ENCODE measurements at regions not wholly inside any gene's neighbourhood (a gene's known extent, or its start where the extent isn't known, plus 50 kb on each side); places are given as distances from the start of the nearest gene placed in this dataset.

GRCh38 chr6:147874322-147874721 lies 365.8 kb downstream of the SAMD5 start:
- Histone ChIP-seq H3K27me3 (ENCODE audit: control insufficient read depth in 5 of 5, insufficient read depth in 4 of 5, low read length in 5 of 5) (no peaks in the 10 kb centered on the region), H3K9ac (ENCODE audit: low read length in 5 of 5) (no peak overlapping the region), H3K4me1 (ENCODE audit: control insufficient read depth in 5 of 5, insufficient read depth in 5 of 5, low read length in 5 of 5) (no peaks in the 10 kb centered on the region)

GRCh38 chr6:147879031-147879580 lies 370.6 kb downstream of the SAMD5 start:
- Histone ChIP-seq H3K36me3 (ENCODE audit: control insufficient read depth in 5 of 5, insufficient read depth in 5 of 5, low read length in 5 of 5) (no peaks in the 10 kb centered on the region), H3K9ac (ENCODE audit: low read length in 5 of 5) (no peak overlapping the region)

More at GRCh38 chr6:147874322-147874721, 365.8 kb downstream of the SAMD5 start:
- H3K9me3 ChIP-seq (ENCODE audit: control insufficient read depth in 5 of 5, low read length in 5 of 5), result no peaks in the 10 kb centered on the region
- H3K4me3 ChIP-seq (ENCODE audit: low read depth in 1 of 5, low read length in 5 of 5), result no peak overlapping the region
- H3K36me3 ChIP-seq (ENCODE audit: control insufficient read depth in 5 of 5, insufficient read depth in 5 of 5, low read length in 5 of 5), result no peaks in the 10 kb centered on the region
- no peak overlapping the region for H3K27ac ChIP-seq (ENCODE audit: low read depth, low read length)

GRCh38 chr6:147881432-147881831 lies 372.9 kb downstream of the SAMD5 start:
- H3K27ac ChIP-seq (ENCODE audit: low read depth, low read length), result no peak overlapping the region
- peaks cover 0 to 2% (median 0%) of the 10 kb centered on the region in 5 donors for H3K9me3 ChIP-seq (ENCODE audit: control insufficient read depth in 5 of 5, low read length in 5 of 5)
- H3K27me3 ChIP-seq (ENCODE audit: control insufficient read depth in 5 of 5, insufficient read depth in 4 of 5, low read length in 5 of 5), result no peaks in the 10 kb centered on the region
- no peaks in the 10 kb centered on the region for H3K36me3 ChIP-seq (ENCODE audit: control insufficient read depth in 5 of 5, insufficient read depth in 5 of 5, low read length in 5 of 5)
- H3K9ac ChIP-seq (ENCODE audit: low read length in 5 of 5), result no peak overlapping the region
- H3K4me1 ChIP-seq (ENCODE audit: control insufficient read depth in 5 of 5, insufficient read depth in 5 of 5, low read length in 5 of 5), result no peaks in the 10 kb centered on the region
- no peak overlapping the region for H3K4me3 ChIP-seq (ENCODE audit: low read depth in 1 of 5, low read length in 5 of 5)

More at GRCh38 chr6:147879031-147879580, 370.6 kb downstream of the SAMD5 start:
- H3K4me3 ChIP-seq (ENCODE audit: low read depth in 1 of 5, low read length in 5 of 5), result no peak overlapping the region
- H3K9me3 ChIP-seq (ENCODE audit: control insufficient read depth in 5 of 5, low read length in 5 of 5), result no peaks in the 10 kb centered on the region
- H3K27ac ChIP-seq (ENCODE audit: low read depth, low read length), result no peak overlapping the region
- H3K27me3 ChIP-seq (ENCODE audit: control insufficient read depth in 5 of 5, insufficient read depth in 4 of 5, low read length in 5 of 5), result no peaks in the 10 kb centered on the region
- no peaks in the 10 kb centered on the region for H3K4me1 ChIP-seq (ENCODE audit: control insufficient read depth in 5 of 5, insufficient read depth in 5 of 5, low read length in 5 of 5)

GRCh38 chr6:147888374-147888773 lies 379.9 kb downstream of the SAMD5 start:
- peaks cover 0 to 10% (median 5%) of the 10 kb centered on the region in 5 donors for H3K9me3 ChIP-seq (ENCODE audit: control insufficient read depth in 5 of 5, low read length in 5 of 5)
- H3K27me3 ChIP-seq (ENCODE audit: control insufficient read depth in 5 of 5, insufficient read depth in 4 of 5, low read length in 5 of 5), result no peaks in the 10 kb centered on the region
- no peaks in the 10 kb centered on the region for H3K36me3 ChIP-seq (ENCODE audit: control insufficient read depth in 5 of 5, insufficient read depth in 5 of 5, low read length in 5 of 5)
- no peak overlapping the region for H3K4me3 ChIP-seq (ENCODE audit: low read depth in 1 of 5, low read length in 5 of 5)
- H3K4me1 ChIP-seq (ENCODE audit: control insufficient read depth in 5 of 5, insufficient read depth in 5 of 5, low read length in 5 of 5), result no peaks in the 10 kb centered on the region
- no peak overlapping the region for H3K27ac ChIP-seq (ENCODE audit: low read depth, low read length)
- no peak overlapping the region for H3K9ac ChIP-seq (ENCODE audit: low read length in 5 of 5)

- no peak overlapping the region for H3K27ac ChIP-seq (ENCODE audit: low read depth, low read length)
- H3K9me3 ChIP-seq (ENCODE audit: control insufficient read depth in 5 of 5, low read length in 5 of 5), result peaks cover 0 to 5% (median 4%) of the 10 kb centered on the region in 5 donors
- no peaks in the 10 kb centered on the region for H3K36me3 ChIP-seq (ENCODE audit: control insufficient read depth in 5 of 5, insufficient read depth in 5 of 5, low read length in 5 of 5)
Observed at GRCh38 chr6:147891671-147892070, 383.2 kb downstream of the SAMD5 start.

GRCh38 chr6:147892476-147892875 lies 384.0 kb downstream of the SAMD5 start:
- no peaks in the 10 kb centered on the region for H3K9me3 ChIP-seq (ENCODE audit: control insufficient read depth in 5 of 5, low read length in 5 of 5)
- no peak overlapping the region for H3K27ac ChIP-seq (ENCODE audit: low read depth, low read length)
- H3K4me3 ChIP-seq (ENCODE audit: low read depth in 1 of 5, low read length in 5 of 5), result no peak overlapping the region
- no peaks in the 10 kb centered on the region for H3K4me1 ChIP-seq (ENCODE audit: control insufficient read depth in 5 of 5, insufficient read depth in 5 of 5, low read length in 5 of 5)
- H3K9ac ChIP-seq (ENCODE audit: low read length in 5 of 5), result no peak overlapping the region
- H3K27me3 ChIP-seq (ENCODE audit: control insufficient read depth in 5 of 5, insufficient read depth in 4 of 5, low read length in 5 of 5), result no peaks in the 10 kb centered on the region
- H3K36me3 ChIP-seq (ENCODE audit: control insufficient read depth in 5 of 5, insufficient read depth in 5 of 5, low read length in 5 of 5), result no peaks in the 10 kb centered on the region

More at GRCh38 chr6:147891671-147892070, 383.2 kb downstream of the SAMD5 start:
- Histone ChIP-seq H3K4me1 (ENCODE audit: control insufficient read depth in 5 of 5, insufficient read depth in 5 of 5, low read length in 5 of 5) (no peaks in the 10 kb centered on the region), H3K4me3 (ENCODE audit: low read depth in 1 of 5, low read length in 5 of 5) (no peak overlapping the region), H3K9ac (ENCODE audit: low read length in 5 of 5) (no peak overlapping the region), H3K27me3 (ENCODE audit: control insufficient read depth in 5 of 5, insufficient read depth in 4 of 5, low read length in 5 of 5) (no peaks in the 10 kb centered on the region)

GRCh38 chr6:147895272-147895671 lies 386.8 kb downstream of the SAMD5 start:
- Histone ChIP-seq H3K4me1 (ENCODE audit: control insufficient read depth in 5 of 5, insufficient read depth in 5 of 5, low read length in 5 of 5) (peaks cover 0 to 3% (median 2%) of the 10 kb centered on the region in 5 donors), H3K9ac (ENCODE audit: low read length in 5 of 5) (no peak overlapping the region), H3K27ac (ENCODE audit: low read depth, low read length) (no peak overlapping the region), H3K9me3 (ENCODE audit: control insufficient read depth in 5 of 5, low read length in 5 of 5) (no peaks in the 10 kb centered on the region), H3K36me3 (ENCODE audit: control insufficient read depth in 5 of 5, insufficient read depth in 5 of 5, low read length in 5 of 5) (no peaks in the 10 kb centered on the region), H3K27me3 (ENCODE audit: control insufficient read depth in 5 of 5, insufficient read depth in 4 of 5, low read length in 5 of 5) (no peaks in the 10 kb centered on the region), H3K4me3 (ENCODE audit: low read depth in 1 of 5, low read length in 5 of 5) (no peak overlapping the region)

GRCh38 chr6:147900247-147900830 lies 391.8 kb downstream of the SAMD5 start:
- Histone ChIP-seq H3K4me3 (ENCODE audit: low read depth in 1 of 5, low read length in 5 of 5) (no peak overlapping the region), H3K27ac (ENCODE audit: low read depth, low read length) (no peak overlapping the region), H3K4me1 (ENCODE audit: control insufficient read depth in 5 of 5, insufficient read depth in 5 of 5, low read length in 5 of 5) (peaks cover 0 to 5% (median 4%) of the 10 kb centered on the region in 5 donors), H3K36me3 (ENCODE audit: control insufficient read depth in 5 of 5, insufficient read depth in 5 of 5, low read length in 5 of 5) (no peaks in the 10 kb centered on the region), H3K27me3 (ENCODE audit: control insufficient read depth in 5 of 5, insufficient read depth in 4 of 5, low read length in 5 of 5) (no peaks in the 10 kb centered on the region), H3K9me3 (ENCODE audit: control insufficient read depth in 5 of 5, low read length in 5 of 5) (no peaks in the 10 kb centered on the region), H3K9ac (ENCODE audit: low read length in 5 of 5) (no peak overlapping the region)

GRCh38 chr6:147903321-147903720 lies 394.8 kb downstream of the SAMD5 start:
- Histone ChIP-seq H3K9me3 (ENCODE audit: control insufficient read depth in 5 of 5, low read length in 5 of 5) (no peaks in the 10 kb centered on the region), H3K27me3 (ENCODE audit: control insufficient read depth in 5 of 5, insufficient read depth in 4 of 5, low read length in 5 of 5) (no peaks in the 10 kb centered on the region), H3K4me3 (ENCODE audit: low read depth in 1 of 5, low read length in 5 of 5) (no peak overlapping the region), H3K9ac (ENCODE audit: low read length in 5 of 5) (no peak overlapping the region), H3K4me1 (ENCODE audit: control insufficient read depth in 5 of 5, insufficient read depth in 5 of 5, low read length in 5 of 5) (peaks cover 0 to 5% (median 4%) of the 10 kb centered on the region in 5 donors), H3K36me3 (ENCODE audit: control insufficient read depth in 5 of 5, insufficient read depth in 5 of 5, low read length in 5 of 5) (no peaks in the 10 kb centered on the region), H3K27ac (ENCODE audit: low read depth, low read length) (no peak overlapping the region)

GRCh38 chr6:147903931-147904330 lies 395.4 kb downstream of the SAMD5 start:
- Histone ChIP-seq H3K27ac (ENCODE audit: low read depth, low read length) (no peak overlapping the region), H3K4me3 (ENCODE audit: low read depth in 1 of 5, low read length in 5 of 5) (no peak overlapping the region), H3K27me3 (ENCODE audit: control insufficient read depth in 5 of 5, insufficient read depth in 4 of 5, low read length in 5 of 5) (no peaks in the 10 kb centered on the region), H3K9ac (ENCODE audit: low read length in 5 of 5) (no peak overlapping the region), H3K4me1 (ENCODE audit: control insufficient read depth in 5 of 5, insufficient read depth in 5 of 5, low read length in 5 of 5) (peaks cover 0 to 5% (median 4%) of the 10 kb centered on the region in 5 donors), H3K9me3 (ENCODE audit: control insufficient read depth in 5 of 5, low read length in 5 of 5) (no peaks in the 10 kb centered on the region), H3K36me3 (ENCODE audit: control insufficient read depth in 5 of 5, insufficient read depth in 5 of 5, low read length in 5 of 5) (no peaks in the 10 kb centered on the region)
